Neural cell (in vitro differentiated cells): ENCODE measurements at regions not wholly inside any gene's neighbourhood (a gene's known extent, or its start where the extent isn't known, plus 50 kb on each side); places are given as distances from the start of the nearest gene placed in this dataset.

ENCODE experiments used
- H2AFZ ChIP-seq: fragments of 200-600, 300-800 bp; sonication (generic), shearing (Covaris generic); 2 replicates; pipeline ENCODE4 v1.6.0; 2014; ENCODE audit warnings: low read depth, mild to moderate bottlenecking, antibody characterized with exemption, low read length, moderate library complexity
- H3F3A ChIP-seq: fragments of 200-600 bp; shearing (Covaris generic); 2 replicates; pipeline ENCODE4 v1.6.1; 2016; ENCODE audit warnings: mild to moderate bottlenecking, moderate library complexity, mixed read lengths, antibody characterized with exemption, low read length; ENCODE audit not compliant: insufficient read depth, poor library complexity, severe bottlenecking
- H3K27ac ChIP-seq: fragments of 200-600, 300-800 bp; sonication (generic), shearing (Covaris generic); 2 replicates; pipeline ENCODE4 v1.5.1; 2014; ENCODE audit warnings: mild to moderate bottlenecking, low read length, moderate library complexity
- H3K27me3 ChIP-seq: fragments of 300-800, 200-600 bp; sonication (generic), shearing (Covaris generic); 2 replicates; pipeline ENCODE4 v1.6.0; 2014; ENCODE audit warnings: mild to moderate bottlenecking, low read depth, low read length, moderate library complexity; ENCODE audit not compliant: insufficient read depth
- H3K36me3 ChIP-seq: fragments of 300-800, 200-600 bp; sonication (generic), shearing (Covaris generic); 2 replicates; pipeline ENCODE4 v1.5.1; 2014; ENCODE audit warnings: mild to moderate bottlenecking, antibody characterized with exemption, low read length, moderate library complexity; ENCODE audit not compliant: insufficient read depth
- H3K4me2 ChIP-seq: fragments of 300-800, 200-600 bp; sonication (generic), shearing (Covaris generic); 2 replicates; pipeline ENCODE4 v1.6.0; 2014; ENCODE audit warnings: mild to moderate bottlenecking, low read length
- H3K4me3 ChIP-seq: fragments of 300-800, 200-600 bp; sonication (generic), shearing (Covaris generic); 2 replicates; pipeline ENCODE4 v1.5.1; 2014; ENCODE audit warnings: mild to moderate bottlenecking, low read length, moderate library complexity
- H3K79me2 ChIP-seq: fragments of 200-600 bp; shearing (Covaris generic); replicated peaks from 2 replicates; pipeline ENCODE4 v1.6.0; 2014; ENCODE audit warnings: mild to moderate bottlenecking, low read length, moderate library complexity; ENCODE audit not compliant: insufficient read depth
- H3K9ac ChIP-seq: fragments of 300-800, 200-600 bp; sonication (generic), shearing (Covaris generic); 2 replicates; pipeline ENCODE4 v1.6.1; 2016; ENCODE audit warnings: mild to moderate bottlenecking, low read length, mixed read lengths
- H3K9me2 ChIP-seq: fragments of 200-600 bp; shearing (Covaris generic); 2 replicates; pipeline ENCODE4 v1.6.1; 2016; ENCODE audit warnings: mild to moderate bottlenecking, low read length, mixed read lengths; ENCODE audit not compliant: insufficient read depth
- H3K9me3 ChIP-seq: fragments of 200-600, 300-800 bp; sonication (generic), shearing (Covaris generic); 2 replicates; pipeline ENCODE4 v1.6.1; 2016; ENCODE audit warnings: mild to moderate bottlenecking, mixed run types, low read length, moderate library complexity, mixed read lengths
- H4K20me1 ChIP-seq: fragments of 200-600 bp; shearing (Covaris generic); 2 replicates; pipeline ENCODE4 v1.6.1; 2016; ENCODE audit warnings: mild to moderate bottlenecking, mixed run types; ENCODE audit not compliant: insufficient read depth
- EP300 ChIP-seq: fragments of 450-650 bp; conservative IDR thresholded peaks from 2 replicates; pipeline ENCODE4 v1.6.1; 2014; ENCODE audit warnings: antibody characterized with exemption, mild to moderate bottlenecking, moderate library complexity; ENCODE audit not compliant: poor library complexity, severe bottlenecking
- EZH2 ChIP-seq: fragments of 200-600, 300-800 bp; shearing (Covaris generic), sonication (generic); IDR thresholded peaks from 2 replicates; pipeline ENCODE4 v1.6.1; 2014; ENCODE audit warnings: antibody characterized with exemption, low read length, borderline replicate concordance, mild to moderate bottlenecking; ENCODE audit not compliant: insufficient read depth, poor library complexity, severe bottlenecking
- MXI1 ChIP-seq: fragments of 450-650 bp; conservative IDR thresholded peaks from 2 replicates; pipeline ENCODE4 v1.6.1; 2014; ENCODE audit warnings: antibody characterized with exemption, mild to moderate bottlenecking; ENCODE audit not compliant: poor library complexity, severe bottlenecking
- POLR2AphosphoS5 ChIP-seq: IDR thresholded peaks from 2 replicates; pipeline ENCODE4 v1.6.1; 2012
- RAD21 ChIP-seq: fragments of 450-650 bp; conservative IDR thresholded peaks from 2 replicates; pipeline ENCODE4 v1.6.1; 2014; ENCODE audit warnings: antibody characterized with exemption, mild to moderate bottlenecking, moderate library complexity
- SMC3 ChIP-seq: fragments of 450-650 bp; conservative IDR thresholded peaks from 2 replicates; pipeline ENCODE4 v1.6.1; 2014; ENCODE audit warnings: antibody characterized with exemption, mild to moderate bottlenecking, moderate library complexity; ENCODE audit not compliant: poor library complexity
- TAF1 ChIP-seq: IDR thresholded peaks from 2 replicates; pipeline ENCODE4 v1.6.1; 2012; ENCODE audit warnings: low read depth
- TF ChIP-seq, protein P1 (sequence below): fragments of 450-650 bp; IDR thresholded peaks from 2 replicates; pipeline ENCODE4 v1.5.1; 2014; ENCODE audit warnings: antibody characterized with exemption, mild to moderate bottlenecking, moderate library complexity; ENCODE audit not compliant: poor library complexity, severe bottlenecking
- TF ChIP-seq, protein P2 (sequence below): IDR thresholded peaks from 2 replicates; pipeline ENCODE4 v1.6.1; 2012; ENCODE audit warnings: borderline replicate concordance

DNA sequence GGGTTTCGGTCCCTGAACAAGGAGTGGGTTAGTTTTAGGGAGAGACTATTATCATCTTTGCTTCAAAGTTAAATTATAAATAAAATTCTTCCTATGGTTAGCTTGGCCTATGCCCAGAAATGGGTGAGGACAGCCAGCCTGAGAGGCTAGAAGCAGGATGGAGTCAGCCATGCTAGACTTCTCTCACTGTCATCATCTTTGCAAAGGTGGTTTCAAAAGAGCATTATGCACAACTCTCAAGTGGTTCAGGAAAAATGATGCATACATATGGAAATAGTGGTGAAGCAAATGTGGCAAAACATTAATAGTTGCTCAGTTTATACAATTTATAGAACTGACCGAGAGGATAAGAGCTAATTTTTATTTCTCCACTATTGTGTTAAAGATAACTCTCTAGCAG is 124.3 kb upstream of the FOXN2 start:
- H3K27ac ChIP-seq: no peak overlapping the region
- no peaks in the 10 kb centered on the region for H3F3A ChIP-seq
- H3K9me3 ChIP-seq: no peaks in the 10 kb centered on the region
- no peak overlapping the region for H3K4me2 ChIP-seq
- H4K20me1 ChIP-seq: no peaks in the 10 kb centered on the region
- H3K79me2 ChIP-seq: no peaks in the 10 kb centered on the region
- no peaks in the 10 kb centered on the region for H3K27me3 ChIP-seq
- H2AFZ ChIP-seq: no peak overlapping the region
- H3K9me2 ChIP-seq: no peaks in the 10 kb centered on the region
- H3K36me3 ChIP-seq: no peaks in the 10 kb centered on the region
- H3K4me3 ChIP-seq: no peak overlapping the region
- TF ChIP-seq, protein P1, sequence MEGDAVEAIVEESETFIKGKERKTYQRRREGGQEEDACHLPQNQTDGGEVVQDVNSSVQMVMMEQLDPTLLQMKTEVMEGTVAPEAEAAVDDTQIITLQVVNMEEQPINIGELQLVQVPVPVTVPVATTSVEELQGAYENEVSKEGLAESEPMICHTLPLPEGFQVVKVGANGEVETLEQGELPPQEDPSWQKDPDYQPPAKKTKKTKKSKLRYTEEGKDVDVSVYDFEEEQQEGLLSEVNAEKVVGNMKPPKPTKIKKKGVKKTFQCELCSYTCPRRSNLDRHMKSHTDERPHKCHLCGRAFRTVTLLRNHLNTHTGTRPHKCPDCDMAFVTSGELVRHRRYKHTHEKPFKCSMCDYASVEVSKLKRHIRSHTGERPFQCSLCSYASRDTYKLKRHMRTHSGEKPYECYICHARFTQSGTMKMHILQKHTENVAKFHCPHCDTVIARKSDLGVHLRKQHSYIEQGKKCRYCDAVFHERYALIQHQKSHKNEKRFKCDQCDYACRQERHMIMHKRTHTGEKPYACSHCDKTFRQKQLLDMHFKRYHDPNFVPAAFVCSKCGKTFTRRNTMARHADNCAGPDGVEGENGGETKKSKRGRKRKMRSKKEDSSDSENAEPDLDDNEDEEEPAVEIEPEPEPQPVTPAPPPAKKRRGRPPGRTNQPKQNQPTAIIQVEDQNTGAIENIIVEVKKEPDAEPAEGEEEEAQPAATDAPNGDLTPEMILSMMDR: no peak
- TF ChIP-seq MXI1 (no peak), TAF1 (no peak), RAD21 (no peak), EZH2 (no peak), SMC3 (no peak), POLR2AphosphoS5 (no peak), EP300 (no peak)
- TF ChIP-seq, protein P2, sequence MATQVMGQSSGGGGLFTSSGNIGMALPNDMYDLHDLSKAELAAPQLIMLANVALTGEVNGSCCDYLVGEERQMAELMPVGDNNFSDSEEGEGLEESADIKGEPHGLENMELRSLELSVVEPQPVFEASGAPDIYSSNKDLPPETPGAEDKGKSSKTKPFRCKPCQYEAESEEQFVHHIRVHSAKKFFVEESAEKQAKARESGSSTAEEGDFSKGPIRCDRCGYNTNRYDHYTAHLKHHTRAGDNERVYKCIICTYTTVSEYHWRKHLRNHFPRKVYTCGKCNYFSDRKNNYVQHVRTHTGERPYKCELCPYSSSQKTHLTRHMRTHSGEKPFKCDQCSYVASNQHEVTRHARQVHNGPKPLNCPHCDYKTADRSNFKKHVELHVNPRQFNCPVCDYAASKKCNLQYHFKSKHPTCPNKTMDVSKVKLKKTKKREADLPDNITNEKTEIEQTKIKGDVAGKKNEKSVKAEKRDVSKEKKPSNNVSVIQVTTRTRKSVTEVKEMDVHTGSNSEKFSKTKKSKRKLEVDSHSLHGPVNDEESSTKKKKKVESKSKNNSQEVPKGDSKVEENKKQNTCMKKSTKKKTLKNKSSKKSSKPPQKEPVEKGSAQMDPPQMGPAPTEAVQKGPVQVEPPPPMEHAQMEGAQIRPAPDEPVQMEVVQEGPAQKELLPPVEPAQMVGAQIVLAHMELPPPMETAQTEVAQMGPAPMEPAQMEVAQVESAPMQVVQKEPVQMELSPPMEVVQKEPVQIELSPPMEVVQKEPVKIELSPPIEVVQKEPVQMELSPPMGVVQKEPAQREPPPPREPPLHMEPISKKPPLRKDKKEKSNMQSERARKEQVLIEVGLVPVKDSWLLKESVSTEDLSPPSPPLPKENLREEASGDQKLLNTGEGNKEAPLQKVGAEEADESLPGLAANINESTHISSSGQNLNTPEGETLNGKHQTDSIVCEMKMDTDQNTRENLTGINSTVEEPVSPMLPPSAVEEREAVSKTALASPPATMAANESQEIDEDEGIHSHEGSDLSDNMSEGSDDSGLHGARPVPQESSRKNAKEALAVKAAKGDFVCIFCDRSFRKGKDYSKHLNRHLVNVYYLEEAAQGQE: no peak
- H3K9ac ChIP-seq: no peak overlapping the region

DNA sequence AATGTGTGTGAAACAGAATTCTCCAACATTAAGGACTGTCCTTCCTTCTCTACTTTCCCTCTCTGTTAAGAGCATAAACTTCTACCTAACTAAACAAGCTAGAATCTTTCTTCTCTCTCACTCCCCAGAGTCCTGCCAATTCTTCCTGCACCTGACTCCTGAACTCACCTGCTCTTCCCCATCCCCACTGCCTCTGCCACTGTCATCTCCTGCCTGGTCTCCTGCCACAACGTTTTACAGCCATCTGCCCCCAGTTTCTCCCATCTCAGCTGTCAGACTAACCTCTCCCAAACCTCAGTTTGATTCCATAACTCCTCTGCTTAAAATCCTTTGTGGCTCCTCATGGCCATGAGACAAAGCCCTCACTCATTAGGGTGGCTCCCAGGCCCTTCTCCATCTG is 119.8 kb upstream of the FOXN2 start:
- Histone ChIP-seq H3K4me3 (no peak overlapping the region), H3K9me3 (no peaks in the 10 kb centered on the region), H3K79me2 (no peaks in the 10 kb centered on the region), H4K20me1 (no peaks in the 10 kb centered on the region), H3K9me2 (no peaks in the 10 kb centered on the region), H3K27me3 (no peaks in the 10 kb centered on the region), H3K27ac (no peak overlapping the region), H3K36me3 (no peaks in the 10 kb centered on the region), H3K4me2 (no peak overlapping the region), H3K9ac (no peak overlapping the region), H2AFZ (no peak overlapping the region), H3F3A (no peaks in the 10 kb centered on the region)
- TF ChIP-seq, protein P1: no peak
- TF ChIP-seq, protein P2: no peak
- TF ChIP-seq MXI1: no peak
- TF ChIP-seq POLR2AphosphoS5: no peak
- TF ChIP-seq EP300: no peak
- TF ChIP-seq RAD21: no peak
- no peak for TF ChIP-seq TAF1
- no peak for TF ChIP-seq EZH2
- TF ChIP-seq SMC3: no peak
